Activated CD4-positive, alpha-beta T cell treated with anti-CD3 and anti-CD28 coated beads, Interleukin-2, amount 50 U/mL, for 48 hours (primary cell): ENCODE measurements at regions not wholly inside any gene's neighbourhood (a gene's known extent, or its start where the extent isn't known, plus 50 kb on each side); places are given as distances from the start of the nearest gene placed in this dataset.
"Not testable (repeated sequence)": the region's sequence is repeated elsewhere in the genome, so short reads cannot be mapped to it uniquely, and the experiment has no call there.

ENCODE experiments used
- DNase-seq, 2 experiments: peaks; one replicate each; pipeline ENCODE4 v3.0.0-alpha.2; 2020

DNA sequence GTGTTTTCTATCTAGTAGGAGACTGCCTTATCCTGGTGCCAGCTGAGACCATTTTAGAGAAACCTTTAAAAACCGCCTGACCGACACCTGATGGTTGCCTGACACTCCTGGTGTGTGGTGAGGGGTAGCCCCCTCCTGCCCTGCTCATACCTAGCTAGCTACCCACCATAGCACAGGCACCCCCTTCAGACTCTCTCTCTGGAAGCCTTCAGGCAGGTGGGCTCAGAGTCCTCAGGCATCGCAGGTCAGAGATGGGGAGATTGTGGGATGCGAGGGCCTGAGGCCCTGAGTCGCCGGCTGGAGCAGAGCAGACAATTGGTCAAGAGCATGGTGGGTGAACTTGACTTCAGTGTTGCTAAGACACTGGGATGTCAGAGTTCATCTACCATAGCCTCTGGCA lies 424.6 kb downstream of the BRD1 start:
- no peak for DNase-seq

DNA sequence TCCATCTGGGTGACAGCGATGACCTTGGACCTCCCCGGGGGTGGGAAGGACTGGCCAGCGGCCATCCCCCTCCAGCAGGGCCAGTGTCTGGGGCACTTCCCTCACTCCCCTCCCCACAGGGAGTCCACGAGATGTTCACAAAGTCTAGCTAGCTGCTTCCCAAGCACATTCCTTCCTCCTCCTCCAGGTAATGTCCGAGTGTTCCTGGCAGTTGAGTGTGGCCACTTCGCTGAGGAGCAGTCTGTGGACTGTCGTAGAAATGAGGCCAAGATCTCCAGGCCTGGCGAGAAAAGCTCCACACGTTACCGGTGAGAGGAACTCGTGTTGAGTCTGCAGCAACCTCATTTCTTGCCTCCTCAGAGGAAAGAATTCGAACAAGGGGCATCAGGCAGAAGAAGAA lies 425.5 kb downstream of the BRD1 start:
- DNase-seq = no peak

DNA sequence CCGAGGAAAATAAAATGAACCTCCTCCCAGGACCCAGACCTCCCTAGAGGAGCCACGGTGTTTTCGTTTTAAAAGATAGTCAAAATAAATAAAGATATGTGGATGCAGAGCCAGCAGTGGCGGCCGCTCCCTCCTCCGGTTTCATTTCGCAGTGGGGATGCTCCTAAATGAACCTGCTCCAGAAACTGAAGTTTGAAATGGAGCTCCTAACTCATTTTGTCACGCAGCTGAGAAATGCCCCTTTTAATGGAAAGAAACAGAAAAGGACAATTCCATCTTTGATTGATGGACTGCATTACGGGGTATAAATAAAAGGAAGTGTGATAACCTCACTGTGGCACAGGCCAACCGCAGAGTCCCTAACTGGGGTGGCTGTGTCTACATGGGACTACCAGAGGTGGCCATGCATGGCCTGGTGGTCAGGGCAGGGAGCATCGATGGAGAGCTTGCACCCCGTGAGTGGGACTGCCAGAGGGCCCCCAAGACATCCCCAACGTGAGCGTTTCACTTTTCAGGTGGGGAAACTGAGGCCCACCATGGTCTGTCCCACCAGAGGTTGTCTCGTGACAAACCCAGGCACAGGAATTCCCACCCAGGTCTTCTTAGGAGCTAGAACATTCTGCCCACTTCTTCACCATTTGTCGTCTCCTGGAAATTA lies 426.6 kb downstream of the BRD1 start:
- DNase-seq = no peak

DNA sequence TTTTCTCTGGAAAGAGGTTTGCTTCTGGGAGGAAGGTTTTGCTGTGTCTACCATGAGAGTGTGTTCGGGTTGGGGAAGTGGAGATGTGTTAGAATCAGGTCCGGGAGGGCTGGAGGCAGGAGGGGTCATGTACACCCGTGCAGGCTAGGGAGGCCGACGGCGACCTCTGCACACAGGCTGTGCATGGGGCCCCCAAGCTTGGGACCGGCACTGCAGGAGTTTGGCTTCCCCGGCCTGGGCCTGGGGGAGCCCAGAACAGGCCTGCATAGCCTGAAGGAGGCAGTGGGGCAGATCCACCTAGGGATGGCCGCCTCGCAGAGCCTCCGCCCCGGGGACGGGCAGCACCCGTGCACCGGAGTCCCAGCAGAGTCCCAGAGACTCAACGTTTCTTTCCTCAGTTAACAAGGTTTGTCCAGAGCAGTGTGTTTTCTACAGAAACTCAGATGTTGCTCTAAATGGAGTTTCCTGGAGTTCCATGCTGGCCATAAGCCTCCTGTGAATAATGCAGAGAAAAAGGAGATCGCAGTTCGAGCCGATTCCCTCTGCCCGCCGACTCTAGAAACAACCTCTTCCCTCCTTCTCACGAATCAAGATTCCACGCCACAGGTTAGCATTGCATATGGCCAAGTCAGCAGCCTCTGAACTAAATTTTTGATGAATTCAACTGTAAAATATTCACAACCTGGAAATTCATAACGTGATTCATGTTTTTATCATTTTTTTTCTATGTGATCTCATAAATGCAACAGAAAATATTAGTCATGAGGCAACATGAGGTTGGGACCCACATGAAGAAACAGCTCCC lies 427.3 kb downstream of the BRD1 start:
- DNase-seq = no peak

DNA sequence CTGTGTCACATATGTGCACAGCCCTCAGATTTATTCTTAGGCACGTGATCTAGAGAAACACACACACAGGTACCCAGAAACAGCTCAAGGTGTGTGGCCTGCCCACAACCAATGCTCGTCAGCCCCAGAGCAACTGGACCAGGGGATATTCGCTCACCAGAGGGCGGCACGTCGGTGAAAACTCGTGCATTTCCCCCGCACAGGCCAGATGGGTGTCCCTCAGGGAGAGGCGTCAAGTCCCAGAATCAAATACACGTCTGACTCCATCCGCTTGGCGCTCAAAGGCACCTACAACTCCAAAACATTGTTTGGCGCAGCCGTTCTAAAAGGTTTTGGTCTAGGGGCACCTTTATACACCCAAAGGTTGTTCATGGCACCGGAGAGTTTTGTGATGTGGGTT lies 429.0 kb downstream of the BRD1 start:
- DNase-seq = no peak

DNA sequence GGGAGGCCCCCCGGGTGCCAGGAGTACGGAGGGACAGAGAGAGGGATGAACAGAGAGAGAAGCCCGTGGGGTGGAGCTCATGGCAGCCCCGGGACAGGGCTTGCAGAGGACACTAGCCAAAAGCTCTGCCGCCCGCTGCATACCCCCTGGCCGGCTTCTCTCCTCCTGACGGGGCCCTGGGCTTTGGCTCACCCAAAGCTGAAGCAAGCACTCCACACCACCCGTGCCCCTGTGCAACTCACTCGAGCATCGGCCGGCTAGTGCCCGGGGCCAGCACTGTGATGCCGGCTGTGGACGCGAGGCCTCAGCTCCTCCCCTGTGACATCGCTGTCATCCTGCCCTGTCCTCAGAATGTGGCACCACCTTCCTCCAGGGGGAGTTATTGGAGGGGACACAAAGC lies 429.6 kb downstream of the BRD1 start:
- no peak for DNase-seq

DNA sequence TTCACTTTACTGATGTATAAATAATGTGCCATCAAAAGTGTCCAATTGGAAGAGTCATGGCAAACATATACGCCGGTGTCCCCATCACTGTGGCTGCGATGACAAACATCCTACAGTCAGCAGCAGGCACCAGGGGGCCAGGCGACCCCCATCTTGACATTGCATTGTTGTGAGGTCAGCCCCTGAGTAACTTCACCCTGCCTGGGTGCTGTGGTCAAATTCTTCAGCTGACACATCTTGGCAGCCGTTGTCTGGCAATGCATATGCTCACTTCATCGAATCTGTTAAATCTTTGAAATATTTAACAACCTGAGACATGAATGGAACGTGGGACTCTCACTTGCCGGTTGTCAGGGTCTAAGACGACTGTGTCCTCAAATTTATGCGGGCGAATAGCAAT lies 430.9 kb downstream of the BRD1 start:
- no peak for DNase-seq

DNA sequence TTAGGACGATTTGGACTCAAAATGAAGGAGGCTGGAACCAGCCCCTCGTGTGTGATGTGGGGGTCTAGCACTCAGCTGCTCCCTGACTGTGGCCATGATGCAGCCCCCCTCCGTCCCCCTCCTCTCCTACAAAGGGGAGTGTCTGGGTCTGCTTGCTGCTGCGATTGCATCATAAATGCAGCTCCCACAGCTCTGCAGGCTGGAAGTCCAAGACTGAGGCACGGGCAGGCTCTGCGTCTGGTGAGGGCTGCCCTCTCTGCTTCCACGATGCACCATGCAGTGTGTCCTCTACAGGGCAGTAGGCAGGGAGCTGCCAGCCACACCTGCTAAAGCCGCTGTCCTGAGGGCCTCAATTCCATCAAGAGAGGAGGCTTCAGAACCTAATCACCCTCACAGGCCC lies 432.1 kb downstream of the BRD1 start:
- DNase-seq = no peak

DNA sequence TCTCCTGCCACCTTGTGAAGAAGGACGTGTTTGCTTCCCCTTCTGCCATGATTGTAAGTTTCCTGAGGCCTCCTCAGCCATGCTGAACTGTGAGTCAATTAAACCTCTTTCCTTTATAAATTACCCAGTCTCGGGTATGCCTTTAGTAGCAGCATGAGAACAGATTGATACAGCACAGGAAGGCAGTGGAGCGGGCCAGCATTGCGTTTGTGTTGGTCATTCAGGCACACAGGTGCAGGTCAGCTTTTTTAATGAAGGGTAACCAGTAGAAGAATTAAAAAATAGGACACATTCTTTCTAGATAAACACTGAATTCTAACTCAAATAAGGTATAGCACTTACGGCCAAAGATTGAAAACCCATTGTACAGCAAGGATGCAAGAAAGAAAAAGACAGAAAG lies 432.6 kb downstream of the BRD1 start:
- DNase-seq = not testable (repeated sequence)

DNA sequence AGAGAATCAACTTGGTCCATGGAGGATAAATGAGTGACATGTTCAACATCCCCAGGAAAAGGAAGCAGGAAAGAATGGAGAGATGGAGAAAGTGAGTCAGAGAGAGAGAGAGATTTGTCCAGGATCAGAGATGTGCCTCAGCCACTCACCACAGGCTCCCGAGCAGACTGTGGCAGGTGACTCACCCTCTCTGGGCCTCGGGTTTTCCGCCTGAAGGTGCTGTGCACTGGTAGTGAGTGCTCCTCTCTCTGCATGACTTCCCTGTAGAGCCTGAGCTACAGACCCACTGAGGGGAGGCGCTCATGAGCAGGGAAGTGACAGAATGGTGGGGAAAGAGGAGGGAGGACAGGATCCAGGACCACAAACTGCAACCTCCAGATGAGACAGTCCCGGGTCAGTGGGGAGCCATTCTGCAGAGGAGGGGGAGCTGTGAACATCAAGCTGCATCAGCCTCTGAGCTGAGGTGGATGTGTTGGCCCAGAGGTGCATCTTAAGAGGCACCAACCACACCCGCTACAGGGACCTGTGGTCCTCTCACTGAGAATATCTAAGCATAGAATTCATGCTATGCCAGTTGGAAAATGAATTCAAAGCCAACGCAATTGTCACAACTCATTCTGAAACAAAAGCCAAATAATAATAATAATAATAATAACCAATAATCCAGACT lies 433.4 kb downstream of the BRD1 start:
- no peak for DNase-seq

DNA sequence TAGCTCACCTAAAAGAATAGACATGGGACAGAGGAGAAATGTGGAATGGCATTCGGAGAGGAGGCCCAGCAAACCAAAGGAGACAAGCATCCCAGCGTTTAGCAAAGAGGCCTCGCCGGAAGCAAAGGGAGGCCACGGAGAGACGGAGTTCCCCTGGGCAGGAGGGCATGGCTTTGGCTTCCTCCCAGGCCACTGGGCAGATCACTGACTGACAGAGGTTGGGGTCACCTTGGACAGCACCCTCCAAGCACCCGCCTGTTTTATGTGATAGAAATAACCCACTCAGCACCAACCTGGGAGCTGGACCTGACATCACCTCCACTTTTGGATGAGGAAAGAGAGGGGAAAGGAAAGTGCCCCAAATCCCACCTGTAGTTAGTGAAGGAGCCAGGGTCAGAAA lies 434.1 kb downstream of the BRD1 start:
- no peak for DNase-seq

DNA sequence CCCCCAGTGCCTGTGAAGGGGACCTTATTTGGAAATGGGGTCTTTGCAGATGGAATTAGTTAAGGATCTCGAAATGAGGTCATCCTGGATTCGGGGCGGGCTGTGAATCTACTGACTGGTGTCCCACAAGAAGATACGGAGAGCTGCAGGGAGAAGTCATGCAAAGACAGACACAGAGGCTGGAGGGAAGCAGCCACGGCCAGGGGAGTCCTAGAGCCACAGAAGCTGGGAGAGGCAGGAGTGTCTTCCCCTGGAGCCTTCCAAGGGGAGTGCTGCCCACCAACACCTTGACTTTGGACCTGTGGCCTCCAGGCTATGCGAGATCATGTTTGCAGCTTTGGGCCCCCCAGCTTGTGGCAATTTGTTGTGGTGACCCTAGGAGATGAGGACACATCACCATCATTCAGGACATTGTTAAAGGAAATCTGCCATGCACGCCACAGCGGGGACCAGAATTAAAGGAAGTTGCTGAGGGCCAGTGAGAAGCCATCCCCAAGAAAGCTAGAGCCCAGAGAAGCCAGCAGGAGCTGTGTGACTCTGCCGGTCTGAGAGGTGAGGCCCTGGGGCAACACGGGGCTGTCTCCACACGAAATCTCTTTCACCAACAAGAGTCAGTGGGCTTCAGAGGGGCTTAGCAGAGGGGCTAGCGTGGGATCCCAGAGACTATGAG lies 434.7 kb downstream of the BRD1 start:
- DNase-seq = no peak

DNA sequence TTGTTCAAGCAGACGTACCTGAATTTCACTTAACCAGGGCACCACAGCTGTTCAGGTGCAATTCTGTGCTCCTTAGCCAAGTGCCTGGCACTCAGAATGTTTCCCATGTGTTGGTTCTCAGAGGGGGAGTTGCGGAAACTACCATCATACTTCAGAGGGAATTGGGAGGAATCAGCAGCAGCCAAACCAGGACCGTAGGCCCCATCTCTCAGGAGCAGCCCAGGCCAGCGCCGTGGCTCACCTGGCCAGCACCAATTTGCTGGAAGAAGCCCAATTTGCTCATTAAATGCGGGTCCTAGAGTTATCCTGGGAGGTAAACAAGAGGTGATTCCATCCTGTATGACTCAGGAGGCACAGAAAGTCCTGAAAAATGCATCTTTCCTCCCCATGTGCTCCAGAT lies 435.4 kb downstream of the BRD1 start:
- DNase-seq = no peak

DNA sequence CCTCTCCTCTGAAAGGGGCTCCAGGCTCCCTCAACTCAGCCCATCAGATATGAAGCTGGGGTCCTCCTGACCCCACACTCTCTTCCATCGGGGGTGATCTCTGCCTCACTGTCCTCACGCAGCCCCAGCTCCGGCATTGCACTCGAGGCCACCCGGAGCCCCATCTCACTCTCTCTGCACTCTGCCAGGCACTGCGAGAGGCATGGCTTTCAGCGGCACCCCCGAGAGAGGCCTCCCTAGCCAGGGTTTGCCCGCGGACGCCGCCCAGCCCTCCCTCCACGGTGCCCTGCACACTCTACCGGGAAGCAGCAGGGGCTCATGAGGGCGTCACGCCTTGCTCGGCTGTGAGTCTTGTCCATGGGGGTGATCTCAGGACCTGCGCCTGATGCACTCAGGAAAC lies 436.2 kb downstream of the BRD1 start:
- no peak for DNase-seq

DNA sequence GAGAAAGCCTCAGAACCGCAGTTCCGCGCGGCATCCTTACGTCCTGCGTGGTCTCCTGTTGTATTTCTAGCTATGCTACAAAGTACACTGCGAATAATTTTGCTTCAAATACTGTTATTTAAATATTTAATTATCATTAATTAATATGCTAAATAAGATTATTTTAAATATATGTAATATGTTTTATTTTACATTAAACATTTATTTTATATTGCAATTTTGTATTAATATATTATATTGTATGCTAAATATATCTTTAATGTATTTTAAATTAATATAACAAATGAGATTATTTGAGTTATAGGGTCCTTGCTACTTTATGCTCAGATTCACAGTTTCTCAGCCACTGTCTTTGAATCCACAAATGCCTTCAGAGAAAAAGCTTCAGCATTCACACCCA lies 436.7 kb downstream of the BRD1 start:
- no peak for DNase-seq

DNA sequence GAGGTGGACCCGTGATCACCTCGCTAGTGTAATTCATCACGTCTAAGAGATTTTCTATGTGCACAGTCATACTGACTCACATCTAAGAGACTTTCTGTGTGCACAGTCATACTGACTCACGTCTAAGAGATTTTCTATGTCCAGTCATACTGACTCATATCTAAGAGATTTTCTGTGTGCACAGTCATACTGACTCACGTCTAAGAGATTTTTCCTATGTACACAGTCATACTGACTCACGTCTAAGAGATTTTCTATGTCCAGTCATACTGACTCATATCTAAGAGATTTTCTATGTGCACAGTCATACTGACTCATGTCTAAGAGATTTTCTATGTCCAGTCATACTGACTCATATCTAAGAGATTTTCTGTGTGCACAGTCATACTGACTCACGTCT lies 443.8 kb downstream of the BRD1 start:
- DNase-seq = not testable (repeated sequence)

DNA sequence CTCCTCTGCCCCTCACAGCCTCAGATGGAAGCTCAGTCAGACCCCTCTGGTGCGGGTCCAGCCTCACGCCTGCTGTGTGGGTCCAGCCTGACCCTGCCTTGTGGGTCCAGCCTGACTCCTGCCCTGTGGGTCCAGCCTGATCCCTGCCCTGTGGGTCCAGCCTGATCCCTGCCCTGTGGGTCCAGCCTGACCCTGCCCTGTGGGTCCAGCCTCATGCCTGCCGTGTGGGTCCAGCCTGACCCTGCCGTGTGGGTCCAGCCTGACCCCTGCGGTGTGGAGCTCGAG lies 445.3 kb downstream of the BRD1 start:
- no peak for DNase-seq

DNA sequence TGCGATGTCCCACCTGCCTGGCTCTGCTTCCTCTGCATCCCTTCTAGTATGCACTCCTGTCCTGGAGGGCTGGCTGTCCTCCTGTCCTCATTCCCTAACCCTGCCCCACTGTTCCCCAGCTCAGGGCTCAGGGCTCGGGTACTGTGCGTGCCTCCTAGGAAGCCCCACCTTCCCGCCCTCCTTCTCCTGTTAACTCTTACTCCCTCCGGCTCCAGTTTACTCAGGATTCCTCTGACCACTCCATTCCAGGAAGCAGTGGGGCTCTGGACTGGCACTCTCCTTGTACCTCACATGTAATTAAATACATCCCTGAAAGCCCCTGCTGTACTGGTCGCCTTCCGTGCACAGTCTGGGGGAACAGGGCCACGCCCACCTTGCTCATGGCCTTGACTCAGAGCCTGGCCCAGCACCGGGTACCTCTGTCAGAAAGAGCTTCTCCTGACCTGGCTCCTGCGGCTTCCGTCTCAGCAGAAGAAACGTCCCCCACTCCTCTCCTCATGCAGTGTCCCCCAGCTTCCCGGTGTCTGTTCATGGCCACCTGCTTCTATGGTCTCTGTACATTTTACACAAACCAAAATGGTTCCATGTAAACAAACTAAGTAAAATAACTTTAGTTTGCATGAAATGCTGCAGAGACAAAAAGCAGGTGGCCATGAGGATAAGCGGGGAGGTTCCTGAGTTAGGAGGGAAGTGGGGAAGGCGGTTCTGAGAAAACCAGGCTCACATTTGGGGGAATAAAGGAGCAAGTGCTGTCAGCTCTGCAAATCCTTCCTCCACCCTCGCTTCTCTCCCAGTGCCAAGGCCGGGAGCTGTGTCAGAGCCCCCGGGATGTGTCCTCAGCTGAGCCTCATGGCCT lies 445.9 kb downstream of the BRD1 start:
- no peak for DNase-seq

DNA sequence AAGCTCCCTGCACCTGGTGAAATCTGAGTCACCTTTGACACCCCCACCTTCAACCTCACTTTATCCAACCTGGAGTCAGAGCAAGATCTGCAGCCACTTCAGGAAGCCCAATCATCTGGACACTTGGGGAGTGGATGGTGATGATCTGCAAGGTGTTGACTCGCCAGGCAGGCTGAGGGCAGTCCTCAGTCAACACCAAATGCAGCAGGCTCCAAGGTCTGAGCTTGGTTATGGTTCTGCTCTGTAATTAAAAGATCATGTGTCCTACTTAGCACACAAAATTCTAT lies 446.9 kb downstream of the BRD1 start:
- no peak for DNase-seq

DNA sequence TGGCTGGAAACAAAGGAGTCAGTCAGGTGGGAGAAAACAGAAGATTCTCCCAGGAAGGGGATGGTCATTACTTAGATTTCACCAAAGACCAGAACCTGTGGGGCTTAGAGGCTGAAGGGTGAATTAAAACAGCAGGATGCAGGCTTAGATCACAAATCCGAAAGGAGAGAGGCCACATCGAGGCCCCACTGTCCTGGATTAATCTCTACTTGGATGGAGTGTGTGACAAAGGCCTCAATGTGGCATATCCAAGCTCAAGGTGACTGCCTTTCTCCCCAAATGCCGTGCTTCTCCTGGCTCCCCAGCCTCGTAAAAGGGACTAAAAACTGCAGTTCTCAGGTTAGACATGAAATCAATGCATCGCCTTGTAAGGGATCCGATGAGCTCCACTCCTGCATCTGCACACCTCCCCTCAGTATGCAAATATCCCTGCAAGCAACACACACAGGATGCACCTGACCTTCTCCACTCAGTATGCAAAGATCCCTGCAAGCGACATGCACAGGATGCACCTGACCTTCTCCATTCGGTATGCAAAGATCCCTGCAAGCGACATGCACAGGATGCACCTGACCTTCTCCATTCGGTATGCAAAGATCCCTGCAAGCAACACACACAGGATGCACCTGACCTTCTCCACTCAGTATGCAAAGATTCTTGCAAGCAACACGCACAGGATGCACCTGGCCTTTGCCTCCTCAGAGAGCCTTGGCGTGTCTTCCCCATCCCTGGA lies 447.4 kb downstream of the BRD1 start:
- DNase-seq = no peak

DNA sequence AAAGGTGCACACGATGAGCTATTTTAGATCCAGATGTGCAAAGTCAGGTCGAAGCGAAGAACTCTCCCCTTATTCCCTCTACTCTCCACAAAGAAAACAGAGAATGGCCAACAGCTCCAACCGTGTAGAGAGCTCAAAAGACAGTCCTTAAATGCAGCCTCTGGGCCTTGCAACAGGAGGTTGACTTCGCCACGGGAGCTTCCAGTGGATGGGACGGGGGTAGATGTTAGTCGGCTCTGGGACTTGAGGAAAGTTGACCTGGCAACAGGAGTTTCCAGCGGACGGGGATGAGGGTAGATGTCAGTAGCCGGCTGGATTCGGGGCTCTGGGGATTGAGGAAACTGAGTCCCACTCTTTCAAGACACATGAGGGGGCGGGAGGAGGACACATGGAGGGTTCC lies 450.4 kb downstream of the BRD1 start:
- no peak for DNase-seq

DNA sequence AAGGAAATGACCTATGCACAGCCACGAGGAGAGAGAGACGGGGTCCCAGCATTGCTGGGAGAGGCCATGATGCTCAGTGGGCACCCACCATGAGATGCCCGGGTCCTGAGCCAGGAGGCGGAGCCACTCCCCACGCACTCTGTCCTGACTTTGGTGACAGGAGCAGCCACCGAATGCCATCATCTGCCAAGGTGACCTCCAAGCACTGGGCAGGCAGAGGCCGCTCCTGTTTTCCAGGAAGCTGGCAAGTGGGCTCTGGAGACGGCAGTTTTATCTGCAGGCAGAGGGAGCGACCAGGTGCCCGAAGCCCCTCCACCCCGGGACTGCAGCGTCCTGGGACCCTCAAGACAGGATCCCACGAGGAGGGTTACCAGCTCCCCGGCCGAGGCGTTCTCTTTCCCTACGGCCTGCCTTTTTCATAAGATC lies 453.9 kb downstream of the BRD1 start:
- no peak for DNase-seq

DNA sequence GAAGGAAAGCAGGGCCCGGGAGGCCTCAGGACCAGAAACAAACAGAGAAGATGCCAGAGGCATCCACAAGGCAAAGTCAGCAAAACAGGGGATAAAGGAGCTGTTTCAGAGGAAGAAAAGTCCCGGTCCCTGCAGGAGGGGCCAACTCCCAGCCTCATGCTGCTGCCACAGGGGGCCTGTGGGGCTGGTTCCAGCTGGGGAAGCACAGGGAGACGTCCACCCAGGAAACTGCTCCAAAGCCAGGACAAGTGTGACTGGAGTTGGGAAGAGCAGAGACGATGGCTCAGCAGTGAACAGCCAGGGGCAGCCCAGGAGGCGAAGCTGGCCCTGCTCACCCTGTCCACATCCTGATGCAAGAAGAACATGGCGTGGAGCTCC lies 454.4 kb downstream of the BRD1 start:
- DNase-seq = no peak
